ENCODE measurements at regions not wholly inside any gene's neighbourhood (a gene's known extent, or its start where the extent isn't known, plus 50 kb on each side); places are given as distances from the start of the nearest gene placed in this dataset.

GRCh38 chr4:177033632-177034031, 240.9 kb upstream of the VEGFC start:
- no peak for TF ChIP-seq JUND (IDR thresholded peaks at IDR 0.05; ENCODE audit: low read depth)
- in situ Hi-C loops (cut with HindIII; ENCODE audit: low pct_unique_long_range_greater_than_20kb, low sequenced_read_pairs) = no loop called here
- DNase-seq (ENCODE audit: low read depth in 1 of 2, low spot score in 1 of 2) = no peak

- TF ChIP-seq JUND (IDR thresholded peaks at IDR 0.05; ENCODE audit: low read depth) = no peak
- DNase-seq (ENCODE audit: low read depth in 1 of 2, low spot score in 1 of 2) = no peak
- in situ Hi-C loops (cut with HindIII; ENCODE audit: low pct_unique_long_range_greater_than_20kb, low sequenced_read_pairs) = no loop called here
Observed at GRCh38 chr4:177041356-177041755, 248.6 kb upstream of the VEGFC start.

GRCh38 chr4:177047070-177047850, 254.5 kb upstream of the VEGFC start:
- no peak for TF ChIP-seq JUND (IDR thresholded peaks at IDR 0.05; ENCODE audit: low read depth)
- DNase-seq (ENCODE audit: low read depth in 1 of 2, low spot score in 1 of 2) = peak; percentile 3 to 77
- in situ Hi-C loops (cut with HindIII; ENCODE audit: low pct_unique_long_range_greater_than_20kb, low sequenced_read_pairs) = no loop called here

- DNase-seq (ENCODE audit: low read depth in 1 of 2, low spot score in 1 of 2) = no peak
- no peak for TF ChIP-seq JUND (IDR thresholded peaks at IDR 0.05; ENCODE audit: low read depth)
- in situ Hi-C loops (cut with HindIII; ENCODE audit: low pct_unique_long_range_greater_than_20kb, low sequenced_read_pairs) = no loop called here
Observed at GRCh38 chr4:177047851-177048174, 255.1 kb upstream of the VEGFC start.

GRCh38 chr4:177051473-177052060, 258.1 kb upstream of the NEIL3 start:
- TF ChIP-seq JUND (IDR thresholded peaks at IDR 0.05; ENCODE audit: low read depth) = no peak
- DNase-seq (ENCODE audit: low read depth in 1 of 2, low spot score in 1 of 2) = peak in 1 of 2 experiments; percentile 63
- in situ Hi-C loops (cut with HindIII; ENCODE audit: low pct_unique_long_range_greater_than_20kb, low sequenced_read_pairs) = no loop called here

- TF ChIP-seq JUND (IDR thresholded peaks at IDR 0.05; ENCODE audit: low read depth) = no peak
- in situ Hi-C loops (cut with HindIII; ENCODE audit: low pct_unique_long_range_greater_than_20kb, low sequenced_read_pairs) = no loop called here
- DNase-seq (ENCODE audit: low read depth in 1 of 2, low spot score in 1 of 2) = no peak
Observed at GRCh38 chr4:177052211-177052934, 257.3 kb upstream of the NEIL3 start.

- in situ Hi-C loops (cut with HindIII; ENCODE audit: low pct_unique_long_range_greater_than_20kb, low sequenced_read_pairs) = no loop called here
- DNase-seq (ENCODE audit: low read depth in 1 of 2, low spot score in 1 of 2) = no peak
- no peak for TF ChIP-seq JUND (IDR thresholded peaks at IDR 0.05; ENCODE audit: low read depth)
Observed at GRCh38 chr4:177057186-177057585, 252.5 kb upstream of the NEIL3 start.

- DNase-seq (ENCODE audit: low read depth in 1 of 2, low spot score in 1 of 2) = no peak
- in situ Hi-C loops (cut with HindIII; ENCODE audit: low pct_unique_long_range_greater_than_20kb, low sequenced_read_pairs) = no loop called here
- TF ChIP-seq JUND (IDR thresholded peaks at IDR 0.05; ENCODE audit: low read depth) = no peak
Observed at GRCh38 chr4:177064116-177064515, 245.6 kb upstream of the NEIL3 start.

- in situ Hi-C loops (cut with HindIII; ENCODE audit: low pct_unique_long_range_greater_than_20kb, low sequenced_read_pairs) = no loop called here
Observed at GRCh38 chr4:177064729-177065394, 244.8 kb upstream of the NEIL3 start.

GRCh38 chr4:177066746-177067145, 242.9 kb upstream of the NEIL3 start:
- in situ Hi-C loops (cut with HindIII; ENCODE audit: low pct_unique_long_range_greater_than_20kb, low sequenced_read_pairs) = no loop called here
- no peak for DNase-seq (ENCODE audit: low read depth in 1 of 2, low spot score in 1 of 2)
- no peak for TF ChIP-seq JUND (IDR thresholded peaks at IDR 0.05; ENCODE audit: low read depth)

More at GRCh38 chr4:177064729-177065394, 244.8 kb upstream of the NEIL3 start:
- no peak for TF ChIP-seq JUND (IDR thresholded peaks at IDR 0.05; ENCODE audit: low read depth)
- peak in 1 of 2 experiments; percentile 24 for DNase-seq (ENCODE audit: low read depth in 1 of 2, low spot score in 1 of 2)

- in situ Hi-C loops (cut with HindIII; ENCODE audit: low pct_unique_long_range_greater_than_20kb, low sequenced_read_pairs) = no loop called here
- DNase-seq (ENCODE audit: low read depth in 1 of 2, low spot score in 1 of 2) = no peak
- TF ChIP-seq JUND (IDR thresholded peaks at IDR 0.05; ENCODE audit: low read depth) = no peak
Observed at GRCh38 chr4:177070533-177071058, 239.1 kb upstream of the NEIL3 start.
